ENCODE measurements at regions not wholly inside any gene's neighbourhood (a gene's known extent, or its start where the extent isn't known, plus 50 kb on each side); places are given as distances from the start of the nearest gene placed in this dataset.

- H3K9me3 Mint-ChIP-seq (ENCODE audit: low read depth), result no peaks in the 10 kb centered on the region
- H3K27ac Mint-ChIP-seq (ENCODE audit: unreplicated experiment), result no peak overlapping the region
- H3K4me3 Mint-ChIP-seq (ENCODE audit: unreplicated experiment), result no peak overlapping the region
- no peak for TF ChIP-seq CTCF (IDR thresholded peaks at IDR 0.05)
- no peaks in the 10 kb centered on the region for H3K4me1 Mint-ChIP-seq (ENCODE audit: low read depth)
- no peak for DNase-seq (ENCODE audit: low spot score)
- no peaks in the 10 kb centered on the region for H3K36me3 Mint-ChIP-seq (ENCODE audit: low read depth)
- no peaks in the 10 kb centered on the region for H3K27me3 Mint-ChIP-seq (ENCODE audit: low read depth)
These were observed 204.5 kb upstream of the PRKD1 start for GRCh38 chr14:30132196-30132595.

DNA sequence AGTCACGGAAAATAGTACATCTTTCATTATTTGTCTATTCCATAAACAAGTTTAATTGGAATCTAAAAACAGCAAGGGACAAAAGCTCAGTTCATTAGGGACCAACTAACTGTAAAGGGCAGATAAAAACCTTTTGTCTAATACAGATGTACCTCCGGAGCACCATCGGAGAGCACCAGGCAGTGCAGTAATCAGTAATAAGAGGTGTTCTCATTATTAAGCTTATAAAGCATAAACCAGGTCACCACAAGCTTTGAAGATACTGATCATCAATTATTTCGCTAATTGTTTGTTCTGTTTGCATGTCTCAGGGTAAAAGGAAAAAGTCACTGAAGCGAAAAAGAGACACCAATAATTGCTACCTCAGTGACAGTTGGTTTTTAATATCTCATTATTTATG is 207.3 kb upstream of the PRKD1 start:
- no peaks in the 10 kb centered on the region for H3K4me1 Mint-ChIP-seq (ENCODE audit: low read depth)

DNA sequence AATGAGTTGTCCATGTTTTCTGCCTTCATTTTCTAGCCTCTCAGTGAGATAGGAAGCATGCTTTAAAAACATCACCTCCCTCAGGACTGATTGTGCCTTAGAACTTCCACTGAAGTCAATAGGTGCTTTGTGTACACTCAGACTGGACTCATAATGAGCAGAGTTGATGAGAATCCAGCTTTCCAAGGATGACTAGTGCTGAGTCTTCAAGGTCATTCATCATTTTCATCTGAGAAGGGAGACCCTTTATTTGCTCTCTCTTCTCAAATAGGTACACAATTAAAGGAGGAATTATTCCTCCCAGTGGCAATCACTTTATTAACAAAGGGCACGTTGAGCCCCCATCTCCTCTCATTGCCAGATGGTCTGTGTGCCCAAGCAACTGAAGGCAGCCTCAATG is 210.9 kb upstream of the PRKD1 start:
- peaks cover 2% of the 10 kb centered on the region for H3K4me1 Mint-ChIP-seq (ENCODE audit: low read depth)
- H3K27me3 Mint-ChIP-seq (ENCODE audit: low read depth), result no peaks in the 10 kb centered on the region

More for the DNA sequence above, 207.3 kb upstream of the PRKD1 start:
- TF ChIP-seq CTCF (IDR thresholded peaks at IDR 0.05), result no peak
- Mint-ChIP-seq H3K9me3 (ENCODE audit: low read depth) (no peaks in the 10 kb centered on the region), H3K36me3 (ENCODE audit: low read depth) (no peaks in the 10 kb centered on the region), H3K27ac (ENCODE audit: unreplicated experiment) (no peak overlapping the region), H3K27me3 (ENCODE audit: low read depth) (no peaks in the 10 kb centered on the region), H3K4me3 (ENCODE audit: unreplicated experiment) (no peak overlapping the region)
- DNase-seq (ENCODE audit: low spot score), result no peak

DNA sequence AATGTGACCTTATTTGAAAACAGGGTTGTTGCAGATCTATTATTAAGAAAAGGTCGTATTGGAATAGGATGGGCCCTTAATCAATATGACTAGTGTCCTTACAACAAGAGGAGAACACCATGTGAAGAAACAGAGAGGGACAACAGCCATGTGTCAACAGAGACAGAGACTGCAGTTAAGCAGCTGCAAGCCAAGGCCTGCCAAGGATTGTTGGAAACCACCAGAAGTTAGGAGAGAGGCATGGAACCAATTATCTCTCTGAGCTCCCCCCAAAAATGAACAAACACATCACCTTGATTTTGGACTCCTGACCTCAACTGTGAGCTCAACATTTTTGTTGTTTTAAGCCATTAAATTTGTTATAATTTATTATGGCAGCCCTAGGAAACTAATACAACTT is 214.6 kb upstream of the PRKD1 start:
- Mint-ChIP-seq H3K27ac (ENCODE audit: unreplicated experiment) (no peak overlapping the region), H3K4me1 (ENCODE audit: low read depth) (peaks cover 7% of the 10 kb centered on the region), H3K4me3 (ENCODE audit: unreplicated experiment) (no peak overlapping the region), H3K9me3 (ENCODE audit: low read depth) (peaks cover 19% of the 10 kb centered on the region), H3K36me3 (ENCODE audit: low read depth) (peaks cover 6% of the 10 kb centered on the region), H3K27me3 (ENCODE audit: low read depth) (no peaks in the 10 kb centered on the region)
- no peak for TF ChIP-seq CTCF (IDR thresholded peaks at IDR 0.05)
- no peak for DNase-seq (ENCODE audit: low spot score)

More for the DNA sequence above, 210.9 kb upstream of the PRKD1 start:
- H3K27ac Mint-ChIP-seq (ENCODE audit: unreplicated experiment), result no peak overlapping the region
- no peaks in the 10 kb centered on the region for H3K36me3 Mint-ChIP-seq (ENCODE audit: low read depth)
- no peak overlapping the region for H3K4me3 Mint-ChIP-seq (ENCODE audit: unreplicated experiment)
- no peaks in the 10 kb centered on the region for H3K9me3 Mint-ChIP-seq (ENCODE audit: low read depth)
- TF ChIP-seq CTCF (IDR thresholded peaks at IDR 0.05), result no peak
- DNase-seq (ENCODE audit: low spot score), result no peak

DNA sequence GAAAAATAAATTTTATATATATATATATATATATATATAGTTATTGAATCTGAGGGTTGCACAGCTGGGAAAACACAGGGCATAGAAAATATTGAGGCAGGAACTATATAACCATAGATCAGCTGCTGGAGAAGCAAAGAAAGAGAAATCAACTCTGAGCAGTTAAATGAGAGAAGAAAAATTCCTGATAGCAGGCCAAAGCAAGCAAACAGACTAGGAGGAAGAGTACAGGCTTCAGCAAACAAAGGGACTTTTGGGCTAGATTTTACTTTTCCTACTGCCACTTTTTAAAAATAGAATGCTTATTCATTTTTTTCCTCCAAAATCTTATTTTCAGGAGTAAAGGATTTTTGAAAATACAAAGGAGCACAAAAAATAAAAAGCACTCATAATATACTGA is 216.0 kb upstream of the PRKD1 start:
- Mint-ChIP-seq H3K4me1 (ENCODE audit: low read depth) (peaks cover 7% of the 10 kb centered on the region), H3K36me3 (ENCODE audit: low read depth) (peaks cover 9% of the 10 kb centered on the region), H3K27me3 (ENCODE audit: low read depth) (no peaks in the 10 kb centered on the region), H3K4me3 (ENCODE audit: unreplicated experiment) (no peak overlapping the region), H3K9me3 (ENCODE audit: low read depth) (peaks cover 30% of the 10 kb centered on the region), H3K27ac (ENCODE audit: unreplicated experiment) (no peak overlapping the region)
- DNase-seq (ENCODE audit: low spot score), result no peak
- TF ChIP-seq CTCF (IDR thresholded peaks at IDR 0.05), result no peak
